Gastrocnemius medialis (tissue), 4 donors: ENCODE measurements at regions not wholly inside any gene's neighbourhood (a gene's known extent, or its start where the extent isn't known, plus 50 kb on each side); places are given as distances from the start of the nearest gene placed in this dataset.

Source experiments
- POLR2A ChIP-seq, 2 donors: fragments of 450-650 bp; IDR thresholded peaks; one replicate each; pipeline ENCODE4 v1.6.1; 2017; ENCODE audit warnings: antibody characterized with exemption in 2 of 2, mild to moderate bottlenecking in 2 of 2, moderate library complexity in 2 of 2
- TF ChIP-seq, protein P1 (sequence below), 5 experiments: fragments of 450-650 bp in 3 of 5; fragments of 200-600 bp in 2 of 5; sonication (generic) in 2 of 5; IDR thresholded peaks in 4 of 5; conservative IDR thresholded peaks in 1 of 5; 1 replicate in 4 of 5; 2 replicates in 1 of 5; pipeline ENCODE4 v1.5.1; 2016 to 2019; ENCODE audit warnings: antibody characterized with exemption in 5 of 5, mild to moderate bottlenecking in 3 of 5, moderate library complexity in 3 of 5

GRCh38 chr1:234840253-234840652 is 230.3 kb upstream of the IRF2BP2 start:
- TF ChIP-seq, protein P1, sequence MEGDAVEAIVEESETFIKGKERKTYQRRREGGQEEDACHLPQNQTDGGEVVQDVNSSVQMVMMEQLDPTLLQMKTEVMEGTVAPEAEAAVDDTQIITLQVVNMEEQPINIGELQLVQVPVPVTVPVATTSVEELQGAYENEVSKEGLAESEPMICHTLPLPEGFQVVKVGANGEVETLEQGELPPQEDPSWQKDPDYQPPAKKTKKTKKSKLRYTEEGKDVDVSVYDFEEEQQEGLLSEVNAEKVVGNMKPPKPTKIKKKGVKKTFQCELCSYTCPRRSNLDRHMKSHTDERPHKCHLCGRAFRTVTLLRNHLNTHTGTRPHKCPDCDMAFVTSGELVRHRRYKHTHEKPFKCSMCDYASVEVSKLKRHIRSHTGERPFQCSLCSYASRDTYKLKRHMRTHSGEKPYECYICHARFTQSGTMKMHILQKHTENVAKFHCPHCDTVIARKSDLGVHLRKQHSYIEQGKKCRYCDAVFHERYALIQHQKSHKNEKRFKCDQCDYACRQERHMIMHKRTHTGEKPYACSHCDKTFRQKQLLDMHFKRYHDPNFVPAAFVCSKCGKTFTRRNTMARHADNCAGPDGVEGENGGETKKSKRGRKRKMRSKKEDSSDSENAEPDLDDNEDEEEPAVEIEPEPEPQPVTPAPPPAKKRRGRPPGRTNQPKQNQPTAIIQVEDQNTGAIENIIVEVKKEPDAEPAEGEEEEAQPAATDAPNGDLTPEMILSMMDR (IDR thresholded peaks at IDR 0.05 in 4 of 5, conservative IDR thresholded peaks at IDR 0.05 in 1 of 5): no peak
- no peak for TF ChIP-seq POLR2A (IDR thresholded peaks at IDR 0.05)
